ENCODE measurements at regions not wholly inside any gene's neighbourhood (a gene's known extent, or its start where the extent isn't known, plus 50 kb on each side); places are given as distances from the start of the nearest gene placed in this dataset.

DNA sequence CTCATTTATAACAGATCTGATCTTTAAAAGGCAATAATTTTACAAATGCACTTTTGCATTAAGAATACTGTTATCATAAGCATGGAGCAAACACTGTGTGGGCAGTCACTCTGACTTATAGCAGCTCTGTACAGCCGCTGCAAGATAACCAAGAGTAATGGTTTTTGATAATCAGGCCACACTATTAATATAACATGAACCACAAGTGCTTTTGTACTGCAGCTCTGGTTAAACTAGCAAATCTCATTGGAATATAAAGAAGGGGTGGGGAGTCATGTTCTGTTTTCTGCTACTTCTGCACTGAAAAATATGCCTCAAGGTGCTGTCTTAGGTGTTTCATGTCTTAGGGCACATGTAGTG, 357.4 kb downstream of the LMO4 start:
- Histone ChIP-seq H3K27me3 (ENCODE audit: low read length) (no peaks in the 10 kb centered on the region), H3K4me3 (ENCODE audit: low read length) (no peak overlapping the region), H3K9me3 (ENCODE audit: low read length) (no peaks in the 10 kb centered on the region), H3K36me3 (ENCODE audit: low read depth, low read length) (no peaks in the 10 kb centered on the region), H3F3A (ENCODE audit: low read length, unreplicated experiment) (no peaks in the 10 kb centered on the region), H3K4me1 (ENCODE audit: insufficient read depth, low read length) (peaks cover 8% of the 10 kb centered on the region; the same call in 1 of the 2 replicates), H3K9ac (ENCODE audit: low read length) (no peak overlapping the region), H3K9me2 (replicated peaks; ENCODE audit: low read length) (no peaks in the 10 kb centered on the region), H3K79me2 (ENCODE audit: low read length) (no peaks in the 10 kb centered on the region), H4K20me1 (ENCODE audit: low read length) (no peaks in the 10 kb centered on the region), H2AFZ (ENCODE audit: low read length) (no peak overlapping the region), H3K27ac (ENCODE audit: low read length) (no peak overlapping the region), H3K4me2 (ENCODE audit: low read length) (no peak overlapping the region)
- intact Hi-C loops (cut with micrococcal nuclease): no loop called here
- TF ChIP-seq EZH2 (IDR thresholded peaks at IDR 0.05; ENCODE audit: low read length, unreplicated experiment): no peak
- TF ChIP-seq, protein P1, sequence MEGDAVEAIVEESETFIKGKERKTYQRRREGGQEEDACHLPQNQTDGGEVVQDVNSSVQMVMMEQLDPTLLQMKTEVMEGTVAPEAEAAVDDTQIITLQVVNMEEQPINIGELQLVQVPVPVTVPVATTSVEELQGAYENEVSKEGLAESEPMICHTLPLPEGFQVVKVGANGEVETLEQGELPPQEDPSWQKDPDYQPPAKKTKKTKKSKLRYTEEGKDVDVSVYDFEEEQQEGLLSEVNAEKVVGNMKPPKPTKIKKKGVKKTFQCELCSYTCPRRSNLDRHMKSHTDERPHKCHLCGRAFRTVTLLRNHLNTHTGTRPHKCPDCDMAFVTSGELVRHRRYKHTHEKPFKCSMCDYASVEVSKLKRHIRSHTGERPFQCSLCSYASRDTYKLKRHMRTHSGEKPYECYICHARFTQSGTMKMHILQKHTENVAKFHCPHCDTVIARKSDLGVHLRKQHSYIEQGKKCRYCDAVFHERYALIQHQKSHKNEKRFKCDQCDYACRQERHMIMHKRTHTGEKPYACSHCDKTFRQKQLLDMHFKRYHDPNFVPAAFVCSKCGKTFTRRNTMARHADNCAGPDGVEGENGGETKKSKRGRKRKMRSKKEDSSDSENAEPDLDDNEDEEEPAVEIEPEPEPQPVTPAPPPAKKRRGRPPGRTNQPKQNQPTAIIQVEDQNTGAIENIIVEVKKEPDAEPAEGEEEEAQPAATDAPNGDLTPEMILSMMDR (conservative IDR thresholded peaks at IDR 0.05; ENCODE audit: low read depth, low read length): no peak
- TF ChIP-seq EZH2phosphoT487 (IDR thresholded peaks at IDR 0.05; ENCODE audit: borderline replicate concordance, low read length): no peak
- BruUV-seq (replicated peaks): no TSS peak
- ChIA-PET CTCF (no interaction called here), POLR2A (ENCODE audit: unreplicated experiment) (no interaction called here)
- ATAC-seq: no peak
- DNase-seq: no peak

DNA sequence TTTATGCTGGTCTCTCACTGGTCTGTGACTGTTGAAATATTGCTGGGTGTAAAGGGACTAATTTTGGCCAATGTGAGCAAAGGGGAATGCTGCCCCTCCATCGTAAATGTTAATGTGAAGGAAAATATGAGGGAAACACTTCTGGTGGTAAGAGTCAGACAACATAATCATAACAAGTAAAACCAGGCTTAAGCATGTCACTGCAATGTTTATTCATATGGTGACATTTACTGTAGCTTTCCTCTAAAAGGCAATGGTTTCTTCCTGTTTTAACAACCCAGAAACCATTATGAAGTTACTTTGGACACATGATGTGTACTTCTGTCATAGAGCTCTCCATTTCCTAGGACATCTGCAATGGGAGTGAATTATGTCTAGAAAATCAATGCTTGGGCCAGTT, 358.0 kb downstream of the LMO4 start:
- H3K9me3 ChIP-seq (ENCODE audit: low read length): no peaks in the 10 kb centered on the region
- H2AFZ ChIP-seq (ENCODE audit: low read length): no peak overlapping the region
- H3K27ac ChIP-seq (ENCODE audit: low read length): no peak overlapping the region
- intact Hi-C loops (cut with micrococcal nuclease): no loop called here
- no peaks in the 10 kb centered on the region for H3K36me3 ChIP-seq (ENCODE audit: low read depth, low read length)
- no peak overlapping the region for H3K9ac ChIP-seq (ENCODE audit: low read length)
- no peaks in the 10 kb centered on the region for H3K9me2 ChIP-seq (replicated peaks; ENCODE audit: low read length)
- no peaks in the 10 kb centered on the region for H3K27me3 ChIP-seq (ENCODE audit: low read length)
- ChIA-PET POLR2A (ENCODE audit: unreplicated experiment) (no interaction called here), CTCF (no interaction called here)
- DNase-seq: no peak
- no peaks in the 10 kb centered on the region for H3K79me2 ChIP-seq (ENCODE audit: low read length)
- H4K20me1 ChIP-seq (ENCODE audit: low read length): no peaks in the 10 kb centered on the region
- no TSS peak for BruUV-seq (replicated peaks)
- no peaks in the 10 kb centered on the region for H3F3A ChIP-seq (ENCODE audit: low read length, unreplicated experiment)
- no peak overlapping the region for H3K4me2 ChIP-seq (ENCODE audit: low read length)
- peaks cover 8% of the 10 kb centered on the region; the same call in 1 of the 2 replicates for H3K4me1 ChIP-seq (ENCODE audit: insufficient read depth, low read length)
- TF ChIP-seq EZH2 (IDR thresholded peaks at IDR 0.05; ENCODE audit: low read length, unreplicated experiment): no peak
- H3K4me3 ChIP-seq (ENCODE audit: low read length): no peak overlapping the region
- ATAC-seq: no peak

DNA sequence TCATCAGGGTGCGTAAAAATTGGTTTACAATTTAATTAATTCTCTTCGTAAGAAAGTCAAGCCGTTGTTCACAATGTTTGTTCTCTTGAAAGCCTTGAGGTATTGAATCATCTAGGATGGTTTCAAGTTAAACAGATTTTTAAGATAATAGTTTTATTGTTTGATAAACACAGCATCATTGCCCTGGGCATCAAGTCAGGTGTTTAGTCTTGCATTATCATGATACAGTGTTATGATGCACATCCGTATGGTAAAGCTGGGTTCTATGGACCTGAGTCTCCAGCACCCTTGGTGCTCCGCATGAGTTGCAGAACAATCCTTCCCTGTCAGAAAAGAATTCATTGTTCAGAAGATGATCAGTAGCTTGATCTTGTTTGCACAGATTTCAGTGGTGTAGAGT, 359.5 kb downstream of the LMO4 start:
- ATAC-seq (peak; percentile 78), DNase-seq (peak; percentile 51)
- Histone ChIP-seq H4K20me1 (ENCODE audit: low read length) (no peaks in the 10 kb centered on the region), H3K27ac (ENCODE audit: low read length) (no peak overlapping the region), H3K4me2 (ENCODE audit: low read length) (no peak overlapping the region), H3K9me2 (replicated peaks; ENCODE audit: low read length) (no peaks in the 10 kb centered on the region), H3K9me3 (ENCODE audit: low read length) (no peaks in the 10 kb centered on the region), H3K27me3 (ENCODE audit: low read length) (no peaks in the 10 kb centered on the region), H3K4me1 (ENCODE audit: insufficient read depth, low read length) (peaks cover 8% of the 10 kb centered on the region; the same call in 1 of the 2 replicates), H3K4me3 (ENCODE audit: low read length) (no peak overlapping the region), H3K36me3 (ENCODE audit: low read depth, low read length) (no peaks in the 10 kb centered on the region), H3K79me2 (ENCODE audit: low read length) (no peaks in the 10 kb centered on the region), H2AFZ (ENCODE audit: low read length) (no peak overlapping the region), H3F3A (ENCODE audit: low read length, unreplicated experiment) (no peaks in the 10 kb centered on the region), H3K9ac (ENCODE audit: low read length) (no peak overlapping the region)
- intact Hi-C loops (cut with micrococcal nuclease): no loop called here
- BruUV-seq (replicated peaks): no TSS peak
- ChIA-PET CTCF (no interaction called here), POLR2A (ENCODE audit: unreplicated experiment) (no interaction called here)
- TF ChIP-seq EZH2phosphoT487 (IDR thresholded peaks at IDR 0.05; ENCODE audit: borderline replicate concordance, low read length) (no peak), EZH2 (IDR thresholded peaks at IDR 0.05; ENCODE audit: low read length, unreplicated experiment) (no peak)
- TF ChIP-seq, protein P1 (conservative IDR thresholded peaks at IDR 0.05; ENCODE audit: low read depth, low read length): no peak

All from PC-3 (cell line).